Left renal pelvis (tissue), 4 donors: ENCODE measurements at regions not wholly inside any gene's neighbourhood (a gene's known extent, or its start where the extent isn't known, plus 50 kb on each side); places are given as distances from the start of the nearest gene placed in this dataset.
"Not testable (repeated sequence)": the region's sequence is repeated elsewhere in the genome, so short reads cannot be mapped to it uniquely, and the experiment has no call there.

Source experiments
- DNase-seq, 4 donors: peaks; one replicate each; pipeline ENCODE4 v3.0.0-alpha.2; 2013; ENCODE audit warnings: low read depth in 4 of 4, low spot score in 3 of 4

DNA sequence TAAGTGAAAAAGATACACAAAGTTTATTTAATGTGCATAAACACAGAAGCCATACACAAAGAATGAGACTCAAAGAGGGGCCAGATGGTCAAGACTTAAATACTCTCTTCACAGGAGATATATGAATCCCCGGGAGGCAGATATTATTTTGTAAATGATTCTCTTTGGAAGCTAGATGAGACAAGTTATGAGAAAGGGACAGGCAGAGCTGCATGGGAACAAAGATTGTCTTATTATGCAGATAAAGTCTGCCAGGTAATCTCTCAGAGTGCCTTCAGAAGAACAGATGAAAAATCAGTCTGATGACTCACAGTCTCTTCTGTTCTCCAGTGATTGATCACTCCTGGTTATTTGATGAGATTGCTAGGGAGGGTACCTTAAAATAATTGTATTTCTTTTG lies 89.0 kb downstream of the NAF1 start:
- no peak for DNase-seq

DNA sequence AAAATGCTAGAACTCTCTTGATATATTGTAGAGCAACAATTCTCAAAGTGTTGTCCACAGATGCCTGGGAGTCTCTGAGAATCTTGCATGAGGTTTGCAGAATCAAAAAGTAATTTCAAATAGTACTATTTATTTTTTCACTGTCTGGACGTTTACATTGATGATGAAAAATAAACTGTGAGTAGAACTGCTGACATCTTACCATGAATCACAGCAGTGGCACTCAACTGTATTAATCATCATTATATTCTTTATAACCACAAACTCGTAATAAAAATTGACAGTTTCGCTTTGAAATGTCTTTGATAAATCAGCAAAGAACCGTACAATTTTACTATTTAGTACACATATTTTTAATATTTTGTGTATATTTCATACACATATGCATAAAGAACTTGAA lies 94.5 kb downstream of the NAF1 start:
- DNase-seq = no peak

- DNase-seq = no peak
Observed at GRCh38 chr4:163071308-163071707, 95.4 kb downstream of the NAF1 start.

DNA sequence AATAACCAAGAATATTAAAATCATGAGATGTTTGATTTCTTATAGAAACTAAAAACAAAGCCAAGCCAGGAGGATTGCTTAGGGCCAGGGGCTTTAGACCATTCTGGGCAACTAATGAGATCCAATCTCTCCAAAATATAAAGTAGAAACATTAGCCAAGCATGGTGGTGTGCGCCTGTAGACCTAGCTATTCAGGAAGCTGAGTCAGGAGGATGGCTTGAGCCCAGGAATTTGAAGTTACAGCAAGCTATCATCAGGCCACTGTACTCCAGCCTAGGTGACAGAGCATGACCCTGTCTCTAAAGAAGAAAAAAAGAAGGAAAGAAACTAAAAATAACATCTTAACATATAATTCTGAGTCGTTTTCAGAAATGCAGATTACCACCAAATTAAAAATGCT lies 96.7 kb downstream of the NAF1 start:
- no peak for DNase-seq

- no peak for DNase-seq
Observed at GRCh38 chr4:163063891-163064290, 102.8 kb downstream of the NAF1 start.

- DNase-seq = no peak
Observed at GRCh38 chr4:163048447-163048846, 118.2 kb downstream of the NAF1 start.

GRCh38 chr4:163042306-163042705 lies 124.4 kb downstream of the NAF1 start:
- no peak for DNase-seq

- DNase-seq = no peak
Observed at GRCh38 chr4:163017135-163017534, 149.6 kb downstream of the NAF1 start.

DNA sequence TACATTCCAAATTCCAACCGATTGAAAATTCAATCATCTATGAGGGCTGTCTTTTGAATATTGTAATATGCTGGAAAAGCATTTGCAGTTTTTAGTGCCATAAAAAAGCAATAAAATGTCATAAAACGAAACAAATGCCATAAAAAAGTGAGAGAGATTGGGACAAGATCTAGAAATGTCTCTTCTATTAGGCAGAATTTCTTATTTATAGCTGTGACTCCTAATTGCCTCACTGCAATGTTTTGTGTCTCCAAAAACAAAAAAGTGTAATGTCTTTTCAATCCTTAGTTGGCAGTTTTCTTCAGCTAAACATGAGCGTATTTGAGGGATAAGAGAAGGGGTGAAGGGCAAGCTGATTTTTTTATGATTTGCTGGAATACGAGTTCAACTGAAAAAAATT lies 153.9 kb downstream of the NAF1 start:
- DNase-seq = no peak

DNA sequence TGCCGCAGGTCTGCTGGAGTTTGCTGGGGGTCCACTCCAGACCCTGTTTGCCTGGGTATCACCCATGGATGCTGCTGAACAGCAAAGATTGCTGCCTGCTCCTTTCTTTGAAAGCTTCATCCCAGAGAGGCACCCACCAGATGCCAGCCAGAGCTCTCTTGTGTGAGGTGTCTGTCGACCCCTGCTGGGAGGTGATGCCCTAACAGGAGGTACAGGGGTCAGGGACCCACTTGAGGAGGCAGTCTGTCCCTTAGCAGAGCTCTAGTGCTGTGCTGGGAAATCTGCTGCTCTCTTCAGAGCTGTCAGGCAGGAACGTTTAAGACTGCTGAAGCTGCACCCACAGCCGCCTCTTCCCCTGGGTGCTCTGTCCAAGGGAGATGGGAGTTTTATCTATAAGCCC lies 162.7 kb downstream of the NAF1 start:
- DNase-seq = no peak

DNA sequence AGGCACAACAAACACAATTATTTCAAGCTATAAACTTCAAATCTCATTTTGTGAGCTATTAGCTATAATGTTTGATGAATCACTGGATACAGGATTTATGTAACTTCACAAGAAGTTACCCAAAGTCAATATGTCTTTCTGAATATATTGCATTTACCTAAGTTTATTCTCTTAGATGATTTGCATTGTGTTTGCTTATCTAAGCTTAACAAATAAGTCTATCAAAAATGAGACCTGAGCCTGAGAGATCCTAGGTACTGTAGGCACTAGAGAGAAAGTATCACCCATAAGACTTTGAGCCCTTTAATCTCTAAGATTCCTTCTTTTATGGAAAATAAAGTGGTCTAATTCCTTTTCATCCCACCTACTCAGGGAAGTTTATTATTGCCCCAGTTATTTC lies 178.2 kb downstream of the NAF1 start:
- DNase-seq = no peak

DNA sequence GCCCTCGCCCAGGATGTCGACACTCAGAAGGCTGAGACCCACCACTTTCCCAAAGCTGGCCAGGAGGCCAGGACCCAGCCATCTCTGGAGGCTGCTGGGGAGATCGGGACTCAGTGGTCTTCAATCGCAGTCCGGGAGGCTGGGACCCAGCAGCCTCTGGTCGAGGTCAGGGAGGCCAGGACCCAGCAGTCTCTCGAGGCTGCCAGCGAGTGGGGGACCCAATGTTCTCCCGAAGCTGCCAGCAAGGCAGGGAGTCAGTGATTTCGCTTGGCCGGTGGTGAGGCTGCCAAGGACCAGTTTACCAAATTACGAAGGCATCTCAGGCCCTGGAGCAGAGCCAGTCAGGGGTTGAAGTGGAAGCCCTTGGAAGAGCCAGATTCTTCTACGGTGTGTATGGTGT lies 181.6 kb downstream of the NAF1 start:
- no peak for DNase-seq

GRCh38 chr4:162984621-162985020 lies 182.1 kb downstream of the NAF1 start:
- no peak for DNase-seq

DNA sequence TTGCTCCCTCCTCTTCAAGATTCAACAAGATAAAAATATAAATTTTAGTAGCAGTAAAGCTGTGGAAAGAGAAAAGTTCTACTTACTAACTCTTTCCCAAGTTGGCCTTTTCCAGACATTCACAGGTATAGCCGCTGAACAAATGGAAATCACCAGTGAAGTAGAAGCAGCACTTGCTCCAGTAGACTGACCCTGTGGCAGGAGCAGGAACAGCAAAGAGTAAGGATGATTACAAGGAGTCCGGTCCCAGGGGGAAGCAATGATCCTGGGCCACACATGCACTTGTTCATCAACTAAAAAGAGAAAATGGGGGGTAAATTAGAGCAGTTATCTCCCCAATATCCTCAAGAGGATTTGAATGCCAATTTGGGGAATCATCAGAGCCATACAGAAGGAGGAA lies 184.9 kb downstream of the NAF1 start:
- DNase-seq = no peak

DNA sequence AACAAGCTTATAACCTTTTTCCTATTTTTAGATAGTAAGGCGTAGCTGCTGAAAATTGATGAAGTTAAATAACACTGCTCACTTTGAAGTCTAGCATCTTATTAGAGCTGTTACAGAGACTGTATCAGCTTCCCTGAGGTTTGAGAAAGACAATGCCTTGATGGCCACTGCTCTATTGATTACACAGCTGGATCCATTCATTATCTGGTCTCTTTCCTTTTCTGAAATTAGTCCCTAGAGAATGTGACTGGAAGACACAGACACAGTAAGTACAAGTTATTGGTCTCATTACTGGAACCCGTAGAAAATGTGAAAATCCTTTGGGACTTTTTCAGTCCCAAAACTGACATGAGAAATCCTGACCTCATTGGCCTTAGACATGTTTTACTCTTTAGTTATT lies 188.3 kb downstream of the NAF1 start:
- no peak for DNase-seq

- DNase-seq = no peak
Observed at GRCh38 chr4:162977788-162978187, 188.9 kb downstream of the NAF1 start.

DNA sequence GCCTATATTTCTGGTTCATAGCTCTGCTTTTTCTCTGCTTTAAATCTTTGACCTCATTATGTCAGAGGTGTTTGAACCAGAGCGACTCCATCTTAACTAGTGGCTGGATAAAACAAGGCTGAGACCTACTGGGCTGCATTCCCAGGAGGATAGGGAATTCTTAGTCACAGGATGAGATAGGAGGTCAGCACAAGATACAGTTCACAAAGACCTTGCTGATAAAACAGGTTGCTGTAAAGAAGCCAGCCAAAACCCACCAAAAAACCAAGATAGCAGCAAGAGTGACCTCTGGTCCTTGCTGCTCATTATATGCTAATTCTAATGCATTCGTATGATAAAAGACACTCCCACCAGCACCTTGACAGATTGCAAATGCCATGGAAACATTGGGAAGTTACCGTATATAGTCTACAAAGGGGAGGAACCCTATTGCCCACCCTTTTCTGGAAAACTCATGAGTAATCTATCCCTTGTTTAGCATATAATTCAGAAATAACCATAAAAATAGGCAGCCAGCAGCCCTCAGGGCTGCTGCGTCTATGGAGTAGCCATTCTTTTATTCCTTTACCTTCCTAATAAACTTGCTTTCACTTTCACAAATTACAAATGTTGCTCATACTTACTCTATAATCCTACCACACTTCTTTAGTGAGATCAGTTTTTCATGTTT lies 193.9 kb downstream of the NAF1 start:
- no peak for DNase-seq

- DNase-seq = no peak
Observed at GRCh38 chr4:162969194-162969593, 197.5 kb downstream of the NAF1 start.

DNA sequence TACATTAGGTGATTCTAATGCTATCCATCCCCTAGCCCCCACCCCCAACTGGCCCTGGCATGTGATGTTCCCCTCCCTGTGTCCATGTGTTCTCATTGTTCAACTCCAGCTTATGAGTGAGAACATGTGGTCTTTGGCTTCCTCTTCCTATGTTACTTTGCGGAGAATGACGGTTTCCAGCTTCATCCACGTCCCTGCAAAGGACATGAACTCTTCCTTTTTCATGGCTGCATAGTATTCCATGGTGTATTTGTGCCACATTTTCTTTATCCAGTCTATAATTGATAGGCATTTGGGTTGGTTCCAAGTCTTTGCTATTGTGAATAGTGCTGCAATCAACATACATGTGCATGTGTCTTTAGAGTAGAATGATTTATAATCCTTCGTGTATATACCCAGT lies 200.7 kb downstream of the NAF1 start:
- DNase-seq = not testable (repeated sequence)

GRCh38 chr4:162959046-162959445 lies 207.6 kb downstream of the NAF1 start:
- no peak for DNase-seq

DNA sequence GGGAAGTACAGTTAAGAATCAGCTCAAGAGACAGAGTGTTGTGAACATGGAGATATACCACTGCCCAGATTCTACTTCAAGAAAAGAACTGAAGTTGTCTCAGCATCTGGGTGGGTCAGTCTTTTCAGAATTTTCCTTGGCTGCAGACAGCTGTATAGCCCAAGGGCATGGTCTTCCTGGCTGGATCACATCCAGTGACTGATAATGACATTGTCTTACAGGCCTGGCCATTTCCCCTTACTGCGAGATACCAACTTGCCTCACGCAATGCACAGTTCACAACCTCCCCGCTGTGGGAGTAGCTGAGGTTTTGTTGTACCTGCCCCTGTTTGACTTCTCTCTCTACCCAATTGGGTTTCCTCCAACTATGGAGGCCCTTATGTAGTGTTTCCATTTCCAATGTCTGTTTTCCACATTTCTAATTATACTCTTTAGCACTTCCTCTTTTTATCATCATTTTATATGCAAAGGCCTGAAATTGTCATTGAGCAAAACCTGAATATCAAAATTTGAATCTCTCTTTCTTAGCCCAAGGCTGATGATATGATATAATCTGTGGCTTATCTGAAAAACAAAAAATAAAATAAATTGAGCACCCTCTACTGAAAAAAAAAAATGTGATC lies 209.1 kb downstream of the NAF1 start:
- DNase-seq = no peak

DNA sequence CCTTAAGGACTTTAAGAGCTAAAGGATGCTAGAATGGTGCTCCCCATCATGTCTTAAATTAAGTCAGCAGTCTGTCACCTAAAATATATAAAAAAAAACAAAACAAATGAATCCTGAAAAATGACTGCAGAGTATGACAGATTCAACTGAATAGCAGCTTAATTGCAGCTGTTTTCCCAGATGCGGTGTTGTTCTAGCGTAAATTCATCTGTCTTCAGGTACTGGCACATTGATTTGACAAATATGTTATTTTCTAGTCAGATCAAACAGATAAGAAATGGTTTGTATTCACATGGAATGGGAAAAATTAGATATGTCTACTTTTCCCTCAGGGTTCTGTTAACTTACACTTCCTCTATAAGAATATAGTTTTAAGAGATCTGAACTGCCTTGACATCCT lies 211.7 kb downstream of the NAF1 start:
- no peak for DNase-seq

DNA sequence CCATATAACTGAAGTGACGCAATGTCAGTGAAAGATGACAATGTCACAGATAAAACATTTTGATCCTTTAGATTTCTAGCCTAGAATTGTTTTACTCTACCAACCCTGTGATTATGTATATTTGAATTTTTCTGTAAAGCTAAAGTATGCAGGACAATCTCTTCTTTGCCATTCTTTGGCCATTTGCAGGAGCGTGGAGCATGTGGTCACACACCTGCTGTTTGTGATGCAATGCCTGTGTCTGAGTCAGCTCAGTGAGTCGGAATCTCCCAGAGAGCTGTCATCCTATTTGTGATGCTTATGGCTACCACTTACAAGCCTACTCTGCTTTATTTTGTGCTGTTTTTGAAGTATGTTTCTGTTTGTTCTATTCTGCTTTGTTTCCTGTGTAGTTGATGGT lies 214.5 kb downstream of the NAF1 start:
- DNase-seq = no peak
